ENCODE measurements at regions not wholly inside any gene's neighbourhood (a gene's known extent, or its start where the extent isn't known, plus 50 kb on each side); places are given as distances from the start of the nearest gene placed in this dataset.
"Not testable (repeated sequence)": the region's sequence is repeated elsewhere in the genome, so short reads cannot be mapped to it uniquely, and the experiment has no call there.

DNA sequence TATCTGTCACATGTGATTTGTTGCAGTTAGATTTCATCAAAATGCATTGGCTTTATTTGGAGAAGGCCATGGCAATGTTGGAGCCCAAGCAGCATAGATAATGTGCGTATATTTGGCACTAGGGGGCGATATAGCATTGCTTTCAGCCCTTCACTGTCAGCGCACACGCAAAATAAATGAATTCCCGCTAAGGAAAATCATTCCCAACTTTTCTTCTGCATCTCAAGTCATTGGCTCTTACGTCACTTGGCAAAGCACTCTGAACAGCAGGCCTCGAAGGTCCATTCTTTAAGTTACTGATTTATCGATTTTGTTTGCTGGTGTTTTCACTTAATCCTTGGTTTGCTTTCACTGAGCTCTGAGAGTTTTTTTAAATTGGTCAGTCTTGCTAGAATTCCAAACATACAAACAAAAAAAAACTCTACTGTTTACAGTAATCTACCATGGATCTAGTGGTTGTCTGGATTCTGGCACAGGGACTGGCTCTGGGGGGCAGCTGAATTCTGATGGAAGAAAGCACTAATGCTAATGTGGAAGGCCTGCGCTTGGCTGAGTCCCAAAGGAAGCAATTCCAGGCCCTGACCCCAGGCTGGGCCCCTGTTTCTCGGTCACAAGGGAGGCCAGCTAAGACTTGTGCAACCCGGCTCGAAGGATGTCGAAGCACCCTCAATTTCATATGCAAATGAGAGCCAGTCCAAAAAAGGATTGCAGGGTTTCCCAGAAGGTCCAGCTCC, 97.7 kb upstream of the IPO5 start:
- ATAC-seq (peak; percentile 99), DNase-seq (ENCODE audit: low spot score) (peak; percentile 48)

GRCh38 chr13:97856304-97856675, 97.2 kb upstream of the IPO5 start:
- DNase-seq (ENCODE audit: low spot score) = no peak
- ATAC-seq = no peak

GRCh38 chr13:97858161-97858560, 95.3 kb upstream of the IPO5 start:
- no peak for ATAC-seq
- no peak for DNase-seq (ENCODE audit: low spot score)

GRCh38 chr13:97866346-97866745, 87.1 kb upstream of the IPO5 start:
- DNase-seq (ENCODE audit: low spot score) (no peak), ATAC-seq (no peak)

- DNase-seq (ENCODE audit: low spot score) = no peak
- ATAC-seq = no peak
These were observed 86.7 kb upstream of the IPO5 start for GRCh38 chr13:97866751-97867150.

DNA sequence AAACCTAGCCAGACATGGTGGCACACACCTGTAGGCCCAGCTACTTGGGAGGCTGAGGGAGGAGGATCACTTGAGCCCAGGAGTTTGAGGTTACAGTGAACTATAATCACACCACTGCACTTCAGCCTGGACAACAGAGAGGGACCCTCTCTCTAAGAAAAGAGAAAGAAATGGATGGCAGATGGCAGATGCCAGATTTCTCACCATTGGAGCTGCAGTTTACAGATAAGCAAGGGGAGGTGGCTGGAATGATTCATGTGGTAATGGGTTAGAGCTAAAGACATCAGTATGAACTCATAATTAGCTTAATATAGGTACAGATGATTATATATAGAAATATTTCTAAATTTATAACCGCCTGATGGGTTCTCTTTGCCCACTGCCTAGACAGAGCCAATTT, 80.1 kb upstream of the IPO5 start:
- ATAC-seq = no peak
- DNase-seq (ENCODE audit: low spot score) = no peak

DNA sequence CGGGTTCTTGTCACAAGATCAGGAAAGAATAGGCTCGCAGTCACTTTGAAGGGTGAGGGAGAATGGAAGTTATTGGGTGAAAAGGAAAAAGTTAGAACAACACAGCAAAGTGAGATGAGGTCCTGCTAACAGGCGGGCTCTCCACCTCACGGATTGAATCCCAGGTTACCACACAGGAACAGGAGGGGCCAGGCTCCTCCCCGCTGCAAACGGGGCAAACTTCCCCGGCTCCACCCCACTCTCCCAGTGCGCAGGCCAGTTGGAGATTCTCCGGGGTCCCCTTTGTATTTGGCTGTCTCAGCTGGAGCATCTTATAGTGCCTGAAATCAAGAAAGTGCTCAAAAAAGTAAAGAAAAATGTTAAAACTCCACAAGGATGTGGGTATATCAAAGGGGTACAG, 78.3 kb upstream of the IPO5 start:
- ATAC-seq (no peak), DNase-seq (ENCODE audit: low spot score) (no peak)

GRCh38 chr13:97875911-97876310, 77.6 kb upstream of the IPO5 start:
- no peak for DNase-seq (ENCODE audit: low spot score)
- ATAC-seq = no peak

GRCh38 chr13:97878431-97879375, 74.8 kb upstream of the IPO5 start:
- no peak for DNase-seq (ENCODE audit: low spot score)

GRCh38 chr13:97879646-97880310, 73.7 kb upstream of the IPO5 start:
- DNase-seq (ENCODE audit: low spot score) (no peak), ATAC-seq (no peak)

More at GRCh38 chr13:97878431-97879375, 74.8 kb upstream of the IPO5 start:
- ATAC-seq = no peak

GRCh38 chr13:97880311-97880675, 73.2 kb upstream of the IPO5 start:
- no peak for DNase-seq (ENCODE audit: low spot score)
- ATAC-seq = no peak

DNA sequence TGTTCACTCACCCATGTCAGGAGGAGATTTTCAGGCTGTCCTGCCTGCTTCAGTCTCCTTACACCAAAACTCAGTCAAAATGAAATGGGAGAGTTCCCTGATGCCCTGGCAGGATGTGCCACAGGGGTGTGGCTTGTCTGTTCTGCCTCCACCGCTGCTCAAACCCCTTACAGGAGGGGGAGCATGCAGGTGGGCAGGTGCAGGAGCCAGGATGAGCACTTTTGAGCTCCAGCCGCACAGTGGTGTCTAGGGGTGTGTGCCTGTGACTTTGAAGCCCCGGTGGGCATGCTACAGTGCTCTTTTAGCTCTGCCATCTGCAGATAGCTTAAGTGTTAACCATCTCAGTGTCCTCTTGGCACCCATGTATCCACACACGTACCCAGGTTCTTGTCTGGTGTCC, 71.9 kb upstream of the IPO5 start:
- ATAC-seq (no peak), DNase-seq (ENCODE audit: low spot score) (no peak)

DNA sequence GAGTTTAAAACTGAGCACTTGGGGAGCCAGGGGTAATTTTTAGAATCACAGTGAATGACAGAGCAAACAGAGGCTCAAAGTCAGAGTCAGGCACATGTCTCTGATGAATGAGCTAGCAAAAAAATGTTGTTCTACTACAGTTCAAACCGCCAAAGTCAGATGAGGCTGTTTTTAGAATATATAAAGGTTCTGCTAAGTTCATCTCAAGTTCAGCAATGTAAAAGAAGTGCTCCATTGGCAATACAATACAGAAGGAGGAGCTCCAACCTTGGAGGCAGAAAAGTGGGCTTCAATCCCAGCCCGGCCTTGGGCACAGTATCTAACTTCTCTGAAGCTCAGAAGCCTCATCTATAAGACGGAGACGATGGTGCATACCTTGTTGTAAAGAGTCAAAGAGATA, 70.1 kb upstream of the IPO5 start:
- DNase-seq (ENCODE audit: low spot score) (no peak), ATAC-seq (no peak)

DNA sequence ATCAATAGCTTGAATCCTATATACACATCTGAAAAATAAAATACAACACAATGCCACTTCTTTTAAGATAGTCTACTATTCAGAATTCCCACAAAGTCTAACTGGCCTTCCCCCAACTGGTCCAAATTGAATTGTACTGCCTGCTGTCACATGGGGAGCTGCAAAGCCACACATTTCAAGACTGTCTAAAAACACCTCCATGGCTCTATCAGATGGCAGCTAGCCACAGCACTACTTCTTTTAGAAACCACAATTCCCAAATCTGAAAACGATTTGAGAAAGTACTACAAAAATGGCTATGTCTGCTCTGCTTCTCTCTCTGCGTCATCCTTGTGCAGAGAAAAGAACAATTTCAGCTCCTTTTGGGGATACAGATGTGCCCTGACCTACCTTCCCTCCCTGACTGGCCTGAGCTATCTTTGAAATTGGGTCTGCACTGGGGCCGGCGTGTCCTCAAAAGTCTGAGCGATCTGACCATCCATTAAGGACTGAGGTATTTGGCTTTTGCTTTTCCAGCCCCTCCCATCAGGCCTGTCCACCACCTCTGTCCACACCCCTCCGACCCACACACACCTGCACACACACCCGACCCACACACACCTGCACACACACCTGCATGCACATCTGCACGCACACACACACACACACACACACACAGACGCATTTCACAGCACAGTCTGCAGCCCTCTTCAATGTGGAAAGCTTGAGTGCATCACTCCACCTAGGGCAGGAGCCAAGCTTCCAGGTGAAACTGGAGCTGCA, 68.6 kb upstream of the IPO5 start:
- no peak for ATAC-seq
- no peak for DNase-seq (ENCODE audit: low spot score)

DNA sequence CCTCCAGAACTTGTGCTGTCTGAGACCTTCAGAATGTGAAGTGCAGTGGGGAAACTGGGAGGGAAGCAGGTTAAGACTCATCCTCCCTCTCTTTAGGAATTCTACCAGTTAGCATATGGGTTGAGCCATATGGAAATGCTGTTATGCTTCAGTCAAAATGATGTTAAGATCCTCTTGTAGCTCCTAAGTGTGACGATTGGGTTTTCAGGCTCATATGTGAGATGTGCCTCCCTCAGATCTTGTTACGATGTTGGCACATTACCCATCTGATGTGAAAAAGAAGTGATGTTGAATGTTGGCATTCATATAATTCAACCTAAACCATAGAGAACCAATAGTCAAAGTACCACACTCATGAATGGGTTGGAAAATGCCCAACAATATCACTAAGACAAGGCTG, 67.8 kb upstream of the IPO5 start:
- ATAC-seq (no peak), DNase-seq (ENCODE audit: low spot score) (no peak)

DNA sequence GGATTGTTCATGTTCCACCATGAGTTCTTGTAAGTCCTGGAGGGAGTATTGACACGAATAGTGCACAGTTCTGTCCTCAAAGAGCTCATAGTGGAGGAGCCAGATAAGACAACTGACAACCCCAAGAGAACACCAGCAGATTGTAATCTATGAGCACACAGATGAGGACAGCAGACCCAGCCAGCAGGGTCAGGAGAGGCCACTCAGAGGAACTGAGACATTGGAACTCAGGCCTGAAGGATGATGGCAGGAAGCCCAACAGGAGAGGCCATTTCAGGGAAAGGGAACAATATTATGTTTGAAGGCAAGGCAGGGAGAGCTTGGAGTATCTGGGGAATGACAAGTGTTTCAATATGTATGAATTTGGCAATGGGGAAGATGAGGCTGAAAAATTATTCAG, 63.7 kb upstream of the IPO5 start:
- ATAC-seq (no peak), DNase-seq (ENCODE audit: low spot score) (no peak)

DNA sequence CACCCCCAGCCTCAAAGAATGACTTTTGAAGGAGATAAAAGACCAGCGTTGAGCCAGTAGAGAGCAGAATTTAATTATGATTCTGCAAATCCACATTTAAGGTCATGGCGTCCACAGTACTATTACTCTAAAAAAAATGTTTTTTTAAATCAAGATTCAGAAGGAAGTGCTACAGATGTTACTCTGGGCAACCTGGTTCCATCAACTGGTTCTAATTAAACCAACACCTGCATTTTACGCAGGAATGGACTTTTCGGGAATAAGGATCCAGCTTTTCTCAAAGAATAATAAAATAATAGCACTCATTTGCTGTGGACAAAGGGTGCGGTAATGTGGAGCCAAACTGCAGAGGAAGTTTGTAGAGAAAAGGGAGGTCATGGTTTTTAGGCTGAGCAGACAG, 62.9 kb upstream of the IPO5 start:
- ATAC-seq (no peak), DNase-seq (ENCODE audit: low spot score) (no peak)

DNA sequence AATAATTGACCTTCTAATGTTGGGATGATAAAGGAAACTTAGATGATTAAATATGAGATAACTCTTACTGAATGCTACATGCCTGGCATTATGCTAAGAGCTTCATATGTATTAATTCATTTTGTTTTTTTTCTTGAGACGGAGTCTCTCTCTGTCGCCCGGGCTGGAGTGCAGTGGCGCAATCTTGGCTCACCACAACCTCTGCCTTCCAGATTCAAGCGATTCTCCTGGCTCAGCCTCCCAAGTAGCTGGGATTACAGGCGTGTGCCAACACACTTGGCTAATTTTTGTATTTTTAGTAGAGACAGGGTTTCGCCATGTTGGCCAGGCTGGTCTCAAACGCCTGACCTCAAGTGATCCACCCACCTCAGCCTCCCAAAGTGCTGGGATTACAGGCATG, 61.5 kb upstream of the IPO5 start:
- not testable (repeated sequence) for ATAC-seq; DNase-seq (ENCODE audit: low spot score)

GRCh38 chr13:97892717-97893116, 60.8 kb upstream of the IPO5 start:
- no peak for DNase-seq (ENCODE audit: low spot score)
- ATAC-seq = no peak

GRCh38 chr13:97895383-97895782, 58.1 kb upstream of the IPO5 start:
- ATAC-seq (no peak), DNase-seq (ENCODE audit: low spot score) (no peak)

GRCh38 chr13:97896446-97896845, 57.0 kb upstream of the IPO5 start:
- no peak for DNase-seq (ENCODE audit: low spot score)
- ATAC-seq = no peak
